A549 (cell line): ENCODE measurements at regions not wholly inside any gene's neighbourhood (a gene's known extent, or its start where the extent isn't known, plus 50 kb on each side); places are given as distances from the start of the nearest gene placed in this dataset.

Source experiments
- E2F6 ChIP-seq: IDR thresholded peaks from 2 replicates; pipeline ENCODE4 v1.6.1; 2012; ENCODE audit warnings: low read depth, borderline replicate concordance
- RFX5 ChIP-seq: fragments of 450-650 bp; IDR thresholded peaks from 2 replicates; pipeline ENCODE4 v1.7.1; 2014; ENCODE audit warnings: antibody characterized with exemption, mild to moderate bottlenecking, moderate library complexity
- TF ChIP-seq, protein P1 (sequence below): fragments of 150-350 bp; IDR thresholded peaks from 2 replicates; pipeline ENCODE4 v1.6.1; 2014; ENCODE audit warnings: low read depth, mild to moderate bottlenecking, low read length
- TF ChIP-seq, protein P2 (sequence below): fragments of >200 bp; sonication (Bioruptor Twin); formaldehyde crosslinking; IDR thresholded peaks from 3 replicates; pipeline ENCODE4 v1.5.1; 2016

DNA sequence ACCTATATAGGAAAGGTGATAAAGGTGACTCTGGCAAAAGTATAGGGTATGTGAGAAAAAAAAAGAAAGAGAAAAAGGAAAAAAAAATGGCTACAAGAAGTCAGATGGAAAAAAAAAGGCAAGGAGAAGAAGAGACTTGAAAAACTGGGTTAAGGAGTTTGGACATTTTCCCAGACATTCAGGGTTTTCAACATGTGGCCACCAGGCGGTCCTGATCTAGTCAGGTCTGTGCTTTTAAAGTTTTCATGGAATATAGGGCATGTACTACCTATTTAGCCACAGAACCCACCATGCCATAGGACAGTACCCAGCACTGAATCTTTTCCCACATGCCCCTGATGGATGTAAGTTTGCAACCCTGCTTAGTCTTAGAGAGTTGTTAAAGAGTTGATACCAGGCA lies 433.7 kb downstream of the MAFB start:
- TF ChIP-seq, protein P1, sequence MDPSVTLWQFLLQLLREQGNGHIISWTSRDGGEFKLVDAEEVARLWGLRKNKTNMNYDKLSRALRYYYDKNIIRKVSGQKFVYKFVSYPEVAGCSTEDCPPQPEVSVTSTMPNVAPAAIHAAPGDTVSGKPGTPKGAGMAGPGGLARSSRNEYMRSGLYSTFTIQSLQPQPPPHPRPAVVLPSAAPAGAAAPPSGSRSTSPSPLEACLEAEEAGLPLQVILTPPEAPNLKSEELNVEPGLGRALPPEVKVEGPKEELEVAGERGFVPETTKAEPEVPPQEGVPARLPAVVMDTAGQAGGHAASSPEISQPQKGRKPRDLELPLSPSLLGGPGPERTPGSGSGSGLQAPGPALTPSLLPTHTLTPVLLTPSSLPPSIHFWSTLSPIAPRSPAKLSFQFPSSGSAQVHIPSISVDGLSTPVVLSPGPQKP = no peak
- no peak for TF ChIP-seq RFX5
- no peak for TF ChIP-seq E2F6
- TF ChIP-seq, protein P2, sequence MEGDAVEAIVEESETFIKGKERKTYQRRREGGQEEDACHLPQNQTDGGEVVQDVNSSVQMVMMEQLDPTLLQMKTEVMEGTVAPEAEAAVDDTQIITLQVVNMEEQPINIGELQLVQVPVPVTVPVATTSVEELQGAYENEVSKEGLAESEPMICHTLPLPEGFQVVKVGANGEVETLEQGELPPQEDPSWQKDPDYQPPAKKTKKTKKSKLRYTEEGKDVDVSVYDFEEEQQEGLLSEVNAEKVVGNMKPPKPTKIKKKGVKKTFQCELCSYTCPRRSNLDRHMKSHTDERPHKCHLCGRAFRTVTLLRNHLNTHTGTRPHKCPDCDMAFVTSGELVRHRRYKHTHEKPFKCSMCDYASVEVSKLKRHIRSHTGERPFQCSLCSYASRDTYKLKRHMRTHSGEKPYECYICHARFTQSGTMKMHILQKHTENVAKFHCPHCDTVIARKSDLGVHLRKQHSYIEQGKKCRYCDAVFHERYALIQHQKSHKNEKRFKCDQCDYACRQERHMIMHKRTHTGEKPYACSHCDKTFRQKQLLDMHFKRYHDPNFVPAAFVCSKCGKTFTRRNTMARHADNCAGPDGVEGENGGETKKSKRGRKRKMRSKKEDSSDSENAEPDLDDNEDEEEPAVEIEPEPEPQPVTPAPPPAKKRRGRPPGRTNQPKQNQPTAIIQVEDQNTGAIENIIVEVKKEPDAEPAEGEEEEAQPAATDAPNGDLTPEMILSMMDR = no peak
